T-helper 17 cell (primary cell): ENCODE measurements at regions not wholly inside any gene's neighbourhood (a gene's known extent, or its start where the extent isn't known, plus 50 kb on each side); places are given as distances from the start of the nearest gene placed in this dataset.

Experiments
- ATAC-seq: fragments of 150-1000 bp; cut with Tn5 transposase; 2 replicates; pipeline ENCODE4 v1.10.0; 2021; ENCODE audit warnings: mild to moderate bottlenecking, moderate library complexity
- DNase-seq, 3 donors: peaks; one replicate each; pipeline versions ENCODE4 v3.0.0 to v3.0.0-alpha.2; 2020 to 2021
- H3K9me3 ChIP-seq: one replicate; pipeline ENCODE4 v1.7.0; 2013; ENCODE audit warnings: low read length, mild to moderate bottlenecking; ENCODE audit not compliant: control insufficient read depth, poor library complexity, severe bottlenecking
- H3K27ac Mint-ChIP-seq: one replicate; pipeline ENCODE4 v1.8.0; 2022; ENCODE audit warnings: mild to moderate bottlenecking, moderate library complexity, mixed read lengths
- H3K27me3 Mint-ChIP-seq: one replicate; pipeline ENCODE4 v1.8.0; 2022; ENCODE audit warnings: mixed read lengths
- H3K36me3 Mint-ChIP-seq: one replicate; pipeline ENCODE4 v1.8.0; 2022; ENCODE audit warnings: low read depth, mixed read lengths
- H3K4me1 Mint-ChIP-seq: one replicate; pipeline ENCODE4 v1.8.0; 2022; ENCODE audit warnings: mild to moderate bottlenecking, mixed read lengths
- H3K4me3 Mint-ChIP-seq: one replicate; pipeline ENCODE4 v1.8.0; 2022; ENCODE audit warnings: mild to moderate bottlenecking, moderate library complexity, mixed read lengths

- Mint-ChIP-seq H3K4me1 (peaks cover 10% of the 10 kb centered on the region), H3K4me3 (no peak overlapping the region), H3K27me3 (peaks cover 22% of the 10 kb centered on the region), H3K27ac (no peak overlapping the region), H3K36me3 (no peaks in the 10 kb centered on the region)
- no peak for ATAC-seq
- no peak for DNase-seq
- no peaks in the 10 kb centered on the region for H3K9me3 ChIP-seq
Observed at GRCh38 chr9:88234114-88234513, 95.8 kb upstream of the SPATA31C2 start.

- no peaks in the 10 kb centered on the region for H3K9me3 ChIP-seq
- Mint-ChIP-seq H3K36me3 (no peaks in the 10 kb centered on the region), H3K4me3 (no peak overlapping the region), H3K27me3 (peaks cover 21% of the 10 kb centered on the region), H3K4me1 (peaks cover 7% of the 10 kb centered on the region), H3K27ac (no peak overlapping the region)
- ATAC-seq (no peak), DNase-seq (no peak)
Observed at GRCh38 chr9:88233091-88233490, 94.8 kb upstream of the SPATA31C2 start.

GRCh38 chr9:88230612-88231011, 92.3 kb upstream of the SPATA31C2 start:
- Mint-ChIP-seq H3K27ac (no peak overlapping the region), H3K4me1 (no peaks in the 10 kb centered on the region), H3K36me3 (no peaks in the 10 kb centered on the region), H3K4me3 (no peak overlapping the region), H3K27me3 (peaks cover 21% of the 10 kb centered on the region)
- DNase-seq (no peak), ATAC-seq (no peak)
- no peaks in the 10 kb centered on the region for H3K9me3 ChIP-seq

- Mint-ChIP-seq H3K36me3 (no peaks in the 10 kb centered on the region), H3K27ac (no peak overlapping the region), H3K27me3 (peaks cover 21% of the 10 kb centered on the region), H3K4me3 (no peak overlapping the region), H3K4me1 (no peaks in the 10 kb centered on the region)
- DNase-seq (no peak), ATAC-seq (no peak)
- no peaks in the 10 kb centered on the region for H3K9me3 ChIP-seq
Observed at GRCh38 chr9:88229434-88229833, 91.2 kb upstream of the SPATA31C2 start.

GRCh38 chr9:88224938-88225337, 86.7 kb upstream of the SPATA31C2 start:
- H3K27ac Mint-ChIP-seq, result no peak overlapping the region
- H3K27me3 Mint-ChIP-seq, result peaks cover 22% of the 10 kb centered on the region
- DNase-seq (no peak), ATAC-seq (no peak)
- no peak overlapping the region for H3K4me3 Mint-ChIP-seq
- H3K4me1 Mint-ChIP-seq, result no peaks in the 10 kb centered on the region
- H3K9me3 ChIP-seq, result no peaks in the 10 kb centered on the region
- no peaks in the 10 kb centered on the region for H3K36me3 Mint-ChIP-seq

- no peak overlapping the region for H3K4me3 Mint-ChIP-seq
- H3K27ac Mint-ChIP-seq, result no peak overlapping the region
- H3K4me1 Mint-ChIP-seq, result no peaks in the 10 kb centered on the region
- H3K36me3 Mint-ChIP-seq, result no peaks in the 10 kb centered on the region
- ATAC-seq (no peak), DNase-seq (no peak)
- H3K27me3 Mint-ChIP-seq, result peaks cover 35% of the 10 kb centered on the region
- no peaks in the 10 kb centered on the region for H3K9me3 ChIP-seq
Observed at GRCh38 chr9:88221105-88221504, 82.8 kb upstream of the SPATA31C2 start.

- H3K9me3 ChIP-seq, result no peaks in the 10 kb centered on the region
- Mint-ChIP-seq H3K27ac (no peak overlapping the region), H3K4me3 (no peak overlapping the region), H3K4me1 (no peaks in the 10 kb centered on the region), H3K27me3 (peaks cover 36% of the 10 kb centered on the region), H3K36me3 (no peaks in the 10 kb centered on the region)
- no peak for DNase-seq
- no peak for ATAC-seq
Observed at GRCh38 chr9:88220652-88221051, 82.4 kb upstream of the SPATA31C2 start.

- H3K9me3 ChIP-seq, result no peaks in the 10 kb centered on the region
- H3K27me3 Mint-ChIP-seq, result peaks cover 41% of the 10 kb centered on the region
- H3K4me1 Mint-ChIP-seq, result no peaks in the 10 kb centered on the region
- H3K27ac Mint-ChIP-seq, result no peak overlapping the region
- no peak for DNase-seq
- H3K4me3 Mint-ChIP-seq, result no peak overlapping the region
- no peaks in the 10 kb centered on the region for H3K36me3 Mint-ChIP-seq
- no peak for ATAC-seq
Observed at GRCh38 chr9:88219601-88220000, 81.3 kb upstream of the SPATA31C2 start.

- ATAC-seq, result no peak
- Mint-ChIP-seq H3K27ac (no peak overlapping the region), H3K27me3 (peaks cover 41% of the 10 kb centered on the region), H3K36me3 (no peaks in the 10 kb centered on the region), H3K4me3 (no peak overlapping the region), H3K4me1 (no peaks in the 10 kb centered on the region)
- DNase-seq, result no peak
- no peaks in the 10 kb centered on the region for H3K9me3 ChIP-seq
Observed at GRCh38 chr9:88218726-88219125, 80.5 kb upstream of the SPATA31C2 start.

- H3K27ac Mint-ChIP-seq, result no peak overlapping the region
- H3K27me3 Mint-ChIP-seq, result peaks cover 38% of the 10 kb centered on the region
- H3K4me3 Mint-ChIP-seq, result no peak overlapping the region
- H3K36me3 Mint-ChIP-seq, result no peaks in the 10 kb centered on the region
- DNase-seq (no peak), ATAC-seq (no peak)
- no peaks in the 10 kb centered on the region for H3K4me1 Mint-ChIP-seq
- H3K9me3 ChIP-seq, result no peaks in the 10 kb centered on the region
Observed at GRCh38 chr9:88216126-88216995, 78.1 kb upstream of the SPATA31C2 start.

- Mint-ChIP-seq H3K27ac (no peak overlapping the region), H3K36me3 (no peaks in the 10 kb centered on the region), H3K27me3 (peaks cover 29% of the 10 kb centered on the region), H3K4me3 (no peak overlapping the region), H3K4me1 (no peaks in the 10 kb centered on the region)
- no peaks in the 10 kb centered on the region for H3K9me3 ChIP-seq
- ATAC-seq (no peak), DNase-seq (no peak)
Observed at GRCh38 chr9:88215196-88216125, 77.2 kb upstream of the SPATA31C2 start.

GRCh38 chr9:88202321-88202720, 64.0 kb upstream of the SPATA31C2 start:
- no peak overlapping the region for H3K4me3 Mint-ChIP-seq
- no peak for DNase-seq
- no peaks in the 10 kb centered on the region for H3K36me3 Mint-ChIP-seq
- no peak overlapping the region for H3K27ac Mint-ChIP-seq
- no peak for ATAC-seq
- no peaks in the 10 kb centered on the region for H3K9me3 ChIP-seq
- peaks cover 2% of the 10 kb centered on the region for H3K4me1 Mint-ChIP-seq
- peaks cover 16% of the 10 kb centered on the region for H3K27me3 Mint-ChIP-seq

- Mint-ChIP-seq H3K4me3 (no peak overlapping the region), H3K36me3 (no peaks in the 10 kb centered on the region), H3K27ac (no peak overlapping the region), H3K27me3 (peaks cover 30% of the 10 kb centered on the region), H3K4me1 (peaks cover 2% of the 10 kb centered on the region)
- H3K9me3 ChIP-seq, result no peaks in the 10 kb centered on the region
- no peak for ATAC-seq
- no peak for DNase-seq
Observed at GRCh38 chr9:88198341-88198807, 60.1 kb upstream of the SPATA31C2 start.
